Caco-2 (cell line): ENCODE measurements at regions not wholly inside any gene's neighbourhood (a gene's known extent, or its start where the extent isn't known, plus 50 kb on each side); places are given as distances from the start of the nearest gene placed in this dataset.

Experiments used
- BruUV-seq: library from RNA; stranded (reverse); fragments of 400-500 nt; replicated peaks from 2 replicates; lab custom pipeline; 2021; lab: Mats Ljungman, UMichigan
- CTCF ChIA-PET: fragments of 300-600 bp; sonication (Branson Sonifier 250); formaldehyde crosslinking; loops from one replicate; lab custom pipeline; 2022; ENCODE audit warnings: antibody characterized with exemption; lab: Charles Lee
- POLR2A ChIA-PET: fragments of 300-600 bp; sonication (Branson Sonifier 250); formaldehyde crosslinking; loops from one replicate; lab custom pipeline; 2022; ENCODE audit warnings: antibody characterized with exemption; lab: Charles Lee
- DNase-seq, 2 experiments: peaks; one replicate each; pipeline versions ENCODE4 v3.0.0 to v3.0.0-alpha.2; 2020 to 2022
- H3K27me3 ChIP-seq: replicated peaks from 2 replicates; pipeline ENCODE4 v1.6.0; 2011; ENCODE audit warnings: low read length; ENCODE audit not compliant: control insufficient read depth, insufficient read depth
- H3K36me3 ChIP-seq: 2 replicates; pipeline ENCODE4 v1.5.1; 2011; ENCODE audit warnings: low read length; ENCODE audit not compliant: control insufficient read depth, insufficient read depth
- H3K4me1 ChIP-seq: fragments of 250-450 bp; sonication (Bioruptor Pico); 2 replicates; pipeline ENCODE4 v1.5.1; 2020; ENCODE audit warnings: mild to moderate bottlenecking
- H3K4me3 ChIP-seq: 2 replicates; pipeline ENCODE4 v1.5.1; 2011; ENCODE audit warnings: low read depth, mild to moderate bottlenecking, control low read depth, low read length
- H3K9me3 ChIP-seq: fragments of 250-450 bp; sonication (Bioruptor Pico); 2 replicates; pipeline ENCODE4 v1.5.1; 2020; ENCODE audit warnings: mild to moderate bottlenecking, moderate library complexity
- H3K27ac Mint-ChIP-seq: one replicate; pipeline ENCODE4 v1.8.0; 2022; ENCODE audit warnings: mixed read lengths; ENCODE audit not compliant: unreplicated experiment
- H3K27me3 Mint-ChIP-seq: one replicate; pipeline ENCODE4 v1.8.0; 2022; ENCODE audit warnings: mixed read lengths; ENCODE audit not compliant: insufficient read depth, unreplicated experiment
- H3K36me3 Mint-ChIP-seq: one replicate; pipeline ENCODE4 v1.8.0; 2022; ENCODE audit warnings: mild to moderate bottlenecking, mixed read lengths; ENCODE audit not compliant: insufficient read depth, unreplicated experiment
- H3K4me1 Mint-ChIP-seq: one replicate; pipeline ENCODE4 v1.8.0; 2022; ENCODE audit warnings: low read depth, mixed read lengths; ENCODE audit not compliant: unreplicated experiment
- H3K4me3 Mint-ChIP-seq: one replicate; pipeline ENCODE4 v1.8.0; 2022; ENCODE audit warnings: mild to moderate bottlenecking, moderate library complexity, mixed read lengths; ENCODE audit not compliant: unreplicated experiment
- H3K9me3 Mint-ChIP-seq: one replicate; pipeline ENCODE4 v1.8.0; 2022; ENCODE audit warnings: mixed read lengths; ENCODE audit not compliant: unreplicated experiment
- intact Hi-C: fragments of 100-400 bp; cut with micrococcal nuclease; formaldehyde crosslinking; loops from one replicate; pipeline ENCODE4 v1.10.0; 2022; ENCODE audit not compliant: unreplicated experiment
- TF ChIP-seq, protein P1 (sequence below), 2 experiments: fragments of 200-600 bp in 1 of 2; IDR thresholded peaks; 1 replicate in 1 of 2; 2 replicates in 1 of 2; pipeline versions ENCODE4 v1.5.1 to v1.8.0; 2011 to 2022; ENCODE audit warnings: antibody characterized with exemption in 1 of 2, control low read depth in 1 of 2, inconsistent platforms in 1 of 2, low read depth in 1 of 2, low read length in 1 of 2, mild to moderate bottlenecking in 1 of 2, moderate library complexity in 1 of 2; ENCODE audit not compliant: insufficient read depth in 1 of 2, severe bottlenecking in 1 of 2, unreplicated experiment in 1 of 2

DNA sequence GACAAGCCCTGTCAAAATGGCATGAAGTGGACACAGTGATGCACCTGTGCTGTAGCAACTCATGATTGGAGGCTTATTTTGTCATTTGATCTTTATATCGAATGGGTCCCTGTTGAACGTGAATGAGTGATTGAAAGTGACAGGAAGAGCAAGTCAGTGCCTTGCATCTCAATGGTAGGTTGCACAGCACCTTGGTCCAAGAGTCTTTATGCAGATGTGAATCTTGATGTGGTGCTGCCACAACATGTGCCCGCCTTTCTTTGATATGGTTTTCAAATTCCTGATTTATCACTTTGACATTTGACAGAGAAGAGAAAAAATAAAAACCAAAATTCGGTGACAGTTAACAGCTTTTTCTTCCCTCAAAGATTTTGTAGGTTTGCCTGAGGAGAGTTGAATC, 1182.4 kb downstream of the DNAJB9 start:
- Histone ChIP-seq H3K36me3 (no peaks in the 10 kb centered on the region), H3K4me3 (no peak overlapping the region), H3K27me3 (no peaks in the 10 kb centered on the region), H3K9me3 (no peaks in the 10 kb centered on the region; the same call in 1 of the 2 replicates), H3K4me1 (no peaks in the 10 kb centered on the region)
- DNase-seq = no peak
- H3K27ac Mint-ChIP-seq = no peak overlapping the region
- H3K4me3 Mint-ChIP-seq = no peak overlapping the region
- ChIA-PET POLR2A (no interaction called here), CTCF (no interaction called here)
- no peaks in the 10 kb centered on the region for H3K9me3 Mint-ChIP-seq
- no peaks in the 10 kb centered on the region for H3K27me3 Mint-ChIP-seq
- no peaks in the 10 kb centered on the region for H3K36me3 Mint-ChIP-seq
- no peaks in the 10 kb centered on the region for H3K4me1 Mint-ChIP-seq
- BruUV-seq = no TSS peak
- TF ChIP-seq, protein P1, sequence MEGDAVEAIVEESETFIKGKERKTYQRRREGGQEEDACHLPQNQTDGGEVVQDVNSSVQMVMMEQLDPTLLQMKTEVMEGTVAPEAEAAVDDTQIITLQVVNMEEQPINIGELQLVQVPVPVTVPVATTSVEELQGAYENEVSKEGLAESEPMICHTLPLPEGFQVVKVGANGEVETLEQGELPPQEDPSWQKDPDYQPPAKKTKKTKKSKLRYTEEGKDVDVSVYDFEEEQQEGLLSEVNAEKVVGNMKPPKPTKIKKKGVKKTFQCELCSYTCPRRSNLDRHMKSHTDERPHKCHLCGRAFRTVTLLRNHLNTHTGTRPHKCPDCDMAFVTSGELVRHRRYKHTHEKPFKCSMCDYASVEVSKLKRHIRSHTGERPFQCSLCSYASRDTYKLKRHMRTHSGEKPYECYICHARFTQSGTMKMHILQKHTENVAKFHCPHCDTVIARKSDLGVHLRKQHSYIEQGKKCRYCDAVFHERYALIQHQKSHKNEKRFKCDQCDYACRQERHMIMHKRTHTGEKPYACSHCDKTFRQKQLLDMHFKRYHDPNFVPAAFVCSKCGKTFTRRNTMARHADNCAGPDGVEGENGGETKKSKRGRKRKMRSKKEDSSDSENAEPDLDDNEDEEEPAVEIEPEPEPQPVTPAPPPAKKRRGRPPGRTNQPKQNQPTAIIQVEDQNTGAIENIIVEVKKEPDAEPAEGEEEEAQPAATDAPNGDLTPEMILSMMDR (IDR thresholded peaks at IDR 0.05; ENCODE audit: insufficient read depth in 1 of 2, low read depth in 1 of 2, low read length in 1 of 2, severe bottlenecking in 1 of 2, unreplicated experiment in 1 of 2) = no peak
- intact Hi-C loops = no loop called here

DNA sequence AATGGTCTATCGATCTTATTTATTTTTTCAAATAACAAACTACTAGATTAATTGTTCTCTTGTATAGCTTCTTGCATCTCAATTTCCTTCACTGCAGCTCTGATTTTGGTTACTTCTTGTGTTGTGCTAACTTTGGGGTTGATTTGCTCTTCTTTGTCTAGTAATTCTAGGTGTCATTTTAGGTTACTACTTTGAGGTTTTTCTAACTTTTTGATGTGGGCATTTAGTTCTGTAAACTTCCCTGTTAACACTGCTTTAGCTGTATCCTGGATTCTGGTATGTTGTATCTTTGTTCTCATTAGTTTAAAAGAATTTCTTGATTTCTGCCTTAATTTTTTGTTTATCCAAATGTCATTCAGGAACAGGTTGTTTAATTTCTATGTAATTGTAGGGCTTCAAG, 1188.0 kb downstream of the DNAJB9 start:
- intact Hi-C loops = no loop called here
- no peak overlapping the region for H3K27ac Mint-ChIP-seq
- no TSS peak for BruUV-seq
- Histone ChIP-seq H3K27me3 (no peaks in the 10 kb centered on the region), H3K36me3 (no peaks in the 10 kb centered on the region), H3K4me1 (no peaks in the 10 kb centered on the region), H3K4me3 (no peak overlapping the region), H3K9me3 (no peaks in the 10 kb centered on the region)
- H3K27me3 Mint-ChIP-seq = no peaks in the 10 kb centered on the region
- no peaks in the 10 kb centered on the region for H3K9me3 Mint-ChIP-seq
- POLR2A ChIA-PET = no interaction called here
- no peaks in the 10 kb centered on the region for H3K36me3 Mint-ChIP-seq
- no peaks in the 10 kb centered on the region for H3K4me1 Mint-ChIP-seq
- TF ChIP-seq, protein P1 (IDR thresholded peaks at IDR 0.05; ENCODE audit: insufficient read depth in 1 of 2, low read depth in 1 of 2, low read length in 1 of 2, severe bottlenecking in 1 of 2, unreplicated experiment in 1 of 2) = no peak
- H3K4me3 Mint-ChIP-seq = no peak overlapping the region
- no peak for DNase-seq
- CTCF ChIA-PET = no interaction called here

DNA sequence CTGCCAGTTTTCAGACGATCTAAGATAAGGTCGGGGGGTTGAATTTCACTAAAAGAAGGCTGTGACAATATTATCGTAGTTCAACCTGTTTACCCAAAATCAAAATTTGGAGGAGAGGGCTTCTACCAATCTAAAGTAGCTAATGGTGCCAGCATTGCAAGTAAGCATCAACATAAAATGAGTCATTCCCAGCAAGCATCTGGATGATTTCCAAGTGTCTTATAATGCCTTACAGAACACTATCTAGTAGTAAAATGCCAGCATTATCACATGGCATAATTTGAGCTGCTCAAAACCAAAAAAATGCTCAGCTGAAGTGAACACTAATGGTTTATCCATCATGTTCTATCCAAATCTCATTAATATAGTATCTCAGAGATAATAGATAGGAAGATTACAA, 1193.9 kb downstream of the DNAJB9 start:
- H3K27me3 Mint-ChIP-seq = no peaks in the 10 kb centered on the region
- no peak for DNase-seq
- no TSS peak for BruUV-seq

More for the DNA sequence above, 1193.9 kb downstream of the DNAJB9 start:
- Mint-ChIP-seq H3K4me3 (no peak overlapping the region), H3K4me1 (no peaks in the 10 kb centered on the region), H3K36me3 (no peaks in the 10 kb centered on the region), H3K9me3 (no peaks in the 10 kb centered on the region), H3K27ac (no peak overlapping the region)
- TF ChIP-seq, protein P1 (IDR thresholded peaks at IDR 0.05; ENCODE audit: insufficient read depth in 1 of 2, low read depth in 1 of 2, low read length in 1 of 2, severe bottlenecking in 1 of 2, unreplicated experiment in 1 of 2) = no peak
- intact Hi-C loops = no loop called here
- Histone ChIP-seq H3K4me1 (no peaks in the 10 kb centered on the region), H3K36me3 (no peaks in the 10 kb centered on the region), H3K4me3 (no peak overlapping the region), H3K27me3 (no peaks in the 10 kb centered on the region), H3K9me3 (no peaks in the 10 kb centered on the region)
- POLR2A ChIA-PET = no interaction called here
- CTCF ChIA-PET = no interaction called here
